ENCODE measurements at regions not wholly inside any gene's neighbourhood (a gene's known extent, or its start where the extent isn't known, plus 50 kb on each side); places are given as distances from the start of the nearest gene placed in this dataset.

DNA sequence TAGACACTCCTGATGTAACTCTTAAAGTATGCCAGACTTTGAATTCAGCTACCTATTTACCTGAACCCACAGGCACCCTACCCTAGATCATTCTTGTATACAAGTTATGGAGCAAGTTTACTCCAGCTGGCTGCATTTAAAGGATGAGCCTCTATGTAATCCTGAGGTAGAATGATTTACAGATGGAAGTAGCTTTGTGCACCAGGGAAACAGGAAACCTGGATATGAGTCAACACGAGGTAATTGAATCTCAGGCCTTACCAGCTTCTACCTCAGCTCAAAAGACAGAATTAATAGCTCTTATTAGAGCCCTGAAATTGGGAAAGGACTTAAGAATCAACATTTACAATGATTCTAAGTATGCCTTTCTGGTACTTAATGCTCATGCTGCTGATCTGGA lies 119.8 kb downstream of the AGTR2 start:
- no peak for TF ChIP-seq POLR2A (IDR thresholded peaks at IDR 0.05)
- TF ChIP-seq, protein P1, sequence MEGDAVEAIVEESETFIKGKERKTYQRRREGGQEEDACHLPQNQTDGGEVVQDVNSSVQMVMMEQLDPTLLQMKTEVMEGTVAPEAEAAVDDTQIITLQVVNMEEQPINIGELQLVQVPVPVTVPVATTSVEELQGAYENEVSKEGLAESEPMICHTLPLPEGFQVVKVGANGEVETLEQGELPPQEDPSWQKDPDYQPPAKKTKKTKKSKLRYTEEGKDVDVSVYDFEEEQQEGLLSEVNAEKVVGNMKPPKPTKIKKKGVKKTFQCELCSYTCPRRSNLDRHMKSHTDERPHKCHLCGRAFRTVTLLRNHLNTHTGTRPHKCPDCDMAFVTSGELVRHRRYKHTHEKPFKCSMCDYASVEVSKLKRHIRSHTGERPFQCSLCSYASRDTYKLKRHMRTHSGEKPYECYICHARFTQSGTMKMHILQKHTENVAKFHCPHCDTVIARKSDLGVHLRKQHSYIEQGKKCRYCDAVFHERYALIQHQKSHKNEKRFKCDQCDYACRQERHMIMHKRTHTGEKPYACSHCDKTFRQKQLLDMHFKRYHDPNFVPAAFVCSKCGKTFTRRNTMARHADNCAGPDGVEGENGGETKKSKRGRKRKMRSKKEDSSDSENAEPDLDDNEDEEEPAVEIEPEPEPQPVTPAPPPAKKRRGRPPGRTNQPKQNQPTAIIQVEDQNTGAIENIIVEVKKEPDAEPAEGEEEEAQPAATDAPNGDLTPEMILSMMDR (IDR thresholded peaks at IDR 0.05): no peak
- intact Hi-C loops (cut with DNase I; ENCODE audit: low total_unique reads): no loop called here
- H3K4me3 ChIP-seq (ENCODE audit: low read depth, poor library complexity, severe bottlenecking): no peak overlapping the region
- 18 to 44% methylated on average over 1 of the region's 1 CpG for WGBS, 2 donors
- DNase-seq (ENCODE audit: low spot score in 2 of 2): no peak

- DNase-seq (ENCODE audit: low spot score in 2 of 2): no peak
- intact Hi-C loops (cut with DNase I; ENCODE audit: low total_unique reads): no loop called here
- TF ChIP-seq POLR2A (IDR thresholded peaks at IDR 0.05): no peak
- TF ChIP-seq, protein P1 (IDR thresholded peaks at IDR 0.05): no peak
- H3K4me3 ChIP-seq (ENCODE audit: low read depth, poor library complexity, severe bottlenecking): no peak overlapping the region
- WGBS, 2 donors: 85 to 96% methylated on average over 4 of the region's 4 CpGs
These were observed 121.6 kb downstream of the AGTR2 start for GRCh38 chrX:116292183-116292582.

GRCh38 chrX:116298956-116299355 lies 128.4 kb downstream of the AGTR2 start:
- no peak for DNase-seq (ENCODE audit: low spot score in 2 of 2)
- H3K4me3 ChIP-seq (ENCODE audit: low read depth, poor library complexity, severe bottlenecking): no peak overlapping the region
- TF ChIP-seq, protein P1 (IDR thresholded peaks at IDR 0.05): no peak
- TF ChIP-seq POLR2A (IDR thresholded peaks at IDR 0.05): no peak
- intact Hi-C loops (cut with DNase I; ENCODE audit: low total_unique reads): loop anchor here (1.0 kb wide), 1 partner anchor 15 kb away; no protein-coding TSS in a partner anchor
- 64 to 82% methylated on average over 3 of the region's 3 CpGs for WGBS, 2 donors

GRCh38 chrX:116306218-116306617 lies 130.2 kb upstream of the SLC6A14 start:
- TF ChIP-seq, protein P1 (IDR thresholded peaks at IDR 0.05): no peak
- TF ChIP-seq POLR2A (IDR thresholded peaks at IDR 0.05): no peak
- WGBS, 2 donors: 33 to 59% methylated on average over 2 of the region's 2 CpGs
- DNase-seq (ENCODE audit: low spot score in 2 of 2): no peak
- H3K4me3 ChIP-seq (ENCODE audit: low read depth, poor library complexity, severe bottlenecking): no peak overlapping the region
- intact Hi-C loops (cut with DNase I; ENCODE audit: low total_unique reads): no loop called here

- 28 to 53% methylated on average over 3 of the region's 3 CpGs for WGBS, 2 donors
- TF ChIP-seq, protein P1 (IDR thresholded peaks at IDR 0.05): no peak
- no peak for TF ChIP-seq POLR2A (IDR thresholded peaks at IDR 0.05)
- no peak overlapping the region for H3K4me3 ChIP-seq (ENCODE audit: low read depth, poor library complexity, severe bottlenecking)
- no peak for DNase-seq (ENCODE audit: low spot score in 2 of 2)
- intact Hi-C loops (cut with DNase I; ENCODE audit: low total_unique reads): no loop called here
These were observed 119.0 kb upstream of the SLC6A14 start for GRCh38 chrX:116317409-116317808.

DNA sequence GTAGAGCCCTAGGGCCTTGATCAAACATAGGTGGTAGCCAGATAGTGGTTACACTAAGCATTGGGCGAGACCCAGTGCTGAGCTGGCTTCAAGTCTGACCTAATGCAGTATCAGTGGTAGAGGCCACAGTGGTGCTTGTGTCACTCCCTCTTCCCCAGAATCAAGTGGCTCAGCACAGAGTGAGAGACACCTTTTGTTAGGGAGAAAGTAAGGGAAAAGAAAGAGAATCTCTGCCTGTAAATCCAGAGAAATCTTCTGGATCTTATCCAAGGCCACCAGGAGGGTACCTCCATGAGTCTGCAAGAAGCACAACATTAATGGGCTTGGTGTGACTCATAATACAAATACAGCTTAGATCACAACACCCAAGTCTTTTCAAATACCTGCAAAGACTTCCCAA lies 117.7 kb upstream of the SLC6A14 start:
- 87% methylated on average over 1 of the region's 1 CpG; no CpG with 5 or more reads in 1 of the 2 donors for WGBS, 2 donors
- intact Hi-C loops (cut with DNase I; ENCODE audit: low total_unique reads): no loop called here
- H3K4me3 ChIP-seq (ENCODE audit: low read depth, poor library complexity, severe bottlenecking): no peak overlapping the region
- TF ChIP-seq, protein P1 (IDR thresholded peaks at IDR 0.05): no peak
- TF ChIP-seq POLR2A (IDR thresholded peaks at IDR 0.05): no peak
- DNase-seq (ENCODE audit: low spot score in 2 of 2): no peak

Data from lower leg skin (tissue), 4 donors.